ENCODE measurements at regions not wholly inside any gene's neighbourhood (a gene's known extent, or its start where the extent isn't known, plus 50 kb on each side); places are given as distances from the start of the nearest gene placed in this dataset.
"Not testable (repeated sequence)": the region's sequence is repeated elsewhere in the genome, so short reads cannot be mapped to it uniquely, and the experiment has no call there.

DNA sequence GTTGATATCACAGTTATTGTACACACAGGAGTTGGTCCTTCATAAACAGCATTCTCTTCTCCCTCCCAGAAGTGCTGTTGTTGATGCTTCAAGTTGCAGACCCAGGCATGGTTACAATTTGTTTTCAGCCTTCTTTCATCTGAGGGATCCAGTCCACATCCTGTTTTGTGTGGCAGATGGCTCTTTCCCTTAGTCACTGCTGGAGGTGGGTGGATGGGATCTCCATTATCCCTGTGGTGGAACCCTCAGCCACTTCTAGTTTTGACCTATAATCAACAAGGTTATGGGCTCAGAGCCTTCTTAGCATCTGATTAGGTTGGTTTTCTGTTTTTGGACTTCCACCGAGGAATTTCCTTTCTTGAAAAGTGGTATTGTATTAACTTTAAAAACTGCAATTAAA, 214.2 kb downstream of the SH2D4B start:
- no peak for DNase-seq (ENCODE audit: low read depth)

- DNase-seq (ENCODE audit: low read depth) = no peak
Measured at GRCh38 chr10:80753612-80754011, 215.9 kb downstream of the SH2D4B start.

GRCh38 chr10:80755893-80756292, 218.2 kb downstream of the SH2D4B start:
- no peak for DNase-seq (ENCODE audit: low read depth)

DNA sequence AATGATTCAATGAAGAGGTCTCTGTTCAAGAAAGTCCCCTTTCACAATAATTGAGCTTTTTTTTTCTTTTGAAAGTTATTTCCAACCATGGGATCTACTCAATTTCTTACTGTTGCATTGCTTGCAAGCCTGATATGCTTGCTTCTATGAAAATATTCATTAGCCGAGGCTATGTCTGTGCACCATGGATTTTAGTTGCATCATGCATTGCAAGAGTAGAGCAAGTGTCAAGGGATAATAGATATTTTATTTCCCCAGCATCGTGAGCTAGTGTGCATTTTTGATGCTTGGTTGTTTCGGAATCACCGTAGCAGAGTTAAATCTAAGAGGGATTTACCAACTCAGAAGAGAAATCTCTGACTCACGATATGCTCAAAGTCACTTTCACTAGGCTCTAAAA, 222.0 kb downstream of the SH2D4B start:
- DNase-seq (ENCODE audit: low read depth) = no peak

- no peak for DNase-seq (ENCODE audit: low read depth)
Measured at GRCh38 chr10:80760914-80761371, 223.2 kb downstream of the SH2D4B start.

DNA sequence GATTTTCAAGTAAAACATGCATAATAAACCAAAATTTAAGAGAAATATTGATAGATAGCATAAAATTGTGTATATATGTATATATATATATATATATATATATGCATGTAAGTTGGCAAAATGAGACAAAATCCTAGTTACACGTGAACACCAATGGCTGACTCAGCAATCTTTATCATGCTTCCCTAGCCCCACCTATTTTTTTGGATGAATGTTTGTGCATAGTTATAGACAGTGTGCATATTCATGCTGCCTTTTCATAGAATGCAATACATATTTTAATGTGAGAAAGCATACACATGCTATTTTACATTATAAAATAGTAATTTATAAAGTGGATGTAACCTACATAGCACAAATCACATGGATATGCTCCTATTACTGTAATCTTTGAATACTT, 230.3 kb downstream of the SH2D4B start:
- no peak for DNase-seq (ENCODE audit: low read depth)

DNA sequence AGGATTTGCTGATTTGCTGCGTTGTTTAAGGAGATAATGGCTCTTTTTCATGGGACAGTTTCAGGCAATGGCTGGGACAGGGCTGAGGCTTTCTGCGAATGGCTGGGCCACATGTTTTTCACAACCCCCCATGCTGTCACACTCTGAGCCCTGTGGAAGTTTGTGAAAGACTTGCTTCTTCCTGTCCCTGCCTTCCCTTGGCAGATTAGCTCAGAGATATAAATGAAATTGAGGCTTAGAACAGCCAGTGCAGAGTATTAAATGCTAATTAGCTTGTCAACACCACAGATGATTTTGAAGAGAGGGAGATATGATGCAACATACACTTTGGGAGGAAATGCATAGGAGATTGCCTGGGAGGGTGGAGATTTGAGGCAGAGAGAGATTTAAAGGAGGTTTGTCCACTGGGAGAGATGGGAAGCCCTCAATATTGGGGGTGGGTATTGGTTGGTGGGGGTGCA, 232.0 kb downstream of the SH2D4B start:
- DNase-seq (ENCODE audit: low read depth) = no peak

DNA sequence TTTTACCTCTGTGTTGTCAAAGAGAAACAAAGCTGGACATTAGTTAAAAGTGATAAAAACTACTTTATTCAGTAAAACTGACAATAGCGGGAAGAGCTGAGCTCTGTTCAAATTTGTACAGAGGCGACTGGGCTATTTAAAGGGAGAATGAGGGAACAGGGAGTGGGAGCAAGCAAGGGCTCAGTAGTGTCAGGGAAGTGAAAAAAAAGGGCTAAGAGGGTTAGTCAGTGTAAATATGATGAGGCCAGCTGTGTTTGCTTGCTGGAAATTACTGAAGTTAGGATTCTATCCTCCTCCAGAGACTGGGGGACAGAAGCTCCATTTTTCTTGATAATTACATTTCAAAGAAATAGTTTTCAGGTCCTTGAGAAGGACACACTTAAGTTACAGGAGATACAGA, 232.5 kb downstream of the SH2D4B start:
- no peak for DNase-seq (ENCODE audit: low read depth)

GRCh38 chr10:80771285-80771684, 233.6 kb downstream of the SH2D4B start:
- DNase-seq (ENCODE audit: low read depth) = no peak

- no peak for DNase-seq (ENCODE audit: low read depth)
Measured at GRCh38 chr10:80771902-80772555, 234.3 kb downstream of the SH2D4B start.

DNA sequence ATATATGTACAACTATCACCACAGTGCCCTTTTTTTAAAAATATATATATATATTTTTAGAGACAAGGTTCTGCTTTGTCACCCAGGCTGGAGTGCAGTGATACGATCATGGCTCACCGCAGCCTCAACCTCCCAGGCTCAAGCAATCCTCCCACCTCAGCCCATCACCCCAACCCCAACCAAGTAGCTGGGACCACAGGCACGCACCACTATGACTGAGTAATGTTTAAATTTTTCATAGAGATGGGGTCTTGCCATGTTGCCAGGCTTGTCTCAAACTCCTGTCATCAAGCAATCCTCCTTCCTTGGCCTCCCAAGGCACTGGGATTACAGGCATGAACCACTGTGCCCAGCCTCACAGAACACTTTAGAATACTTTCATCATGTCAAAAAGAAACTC, 234.9 kb downstream of the SH2D4B start:
- DNase-seq (ENCODE audit: low read depth) = no peak

- DNase-seq (ENCODE audit: low read depth) = no peak
Measured at GRCh38 chr10:80784695-80785094, 247.0 kb downstream of the SH2D4B start.

DNA sequence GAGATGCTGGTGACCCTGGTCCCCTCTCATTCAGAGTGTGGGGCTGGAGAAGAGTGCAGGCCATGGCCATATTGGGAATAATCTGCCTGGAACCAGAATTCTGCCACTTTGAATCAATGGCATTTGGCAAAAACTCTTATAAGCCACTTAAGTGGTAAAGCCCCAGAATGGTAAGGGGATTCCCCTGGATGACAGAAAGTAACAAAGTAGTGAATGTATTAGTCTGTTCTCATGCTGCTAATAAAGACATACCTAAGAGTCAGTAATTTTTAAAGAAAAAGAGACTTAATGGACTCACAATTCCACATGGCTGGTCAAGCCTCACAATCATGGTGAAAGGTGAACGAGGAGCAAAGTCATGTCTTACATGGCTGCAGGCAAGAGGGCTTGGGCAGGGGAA, 248.6 kb downstream of the SH2D4B start:
- DNase-seq (ENCODE audit: low read depth) = no peak

- no peak for DNase-seq (ENCODE audit: low read depth)
Measured at GRCh38 chr10:80787952-80788351, 250.2 kb downstream of the SH2D4B start.

GRCh38 chr10:80794994-80795393, 257.3 kb downstream of the SH2D4B start:
- DNase-seq (ENCODE audit: low read depth) = no peak

GRCh38 chr10:80805343-80806020, 267.8 kb downstream of the SH2D4B start:
- no peak for DNase-seq (ENCODE audit: low read depth)

DNA sequence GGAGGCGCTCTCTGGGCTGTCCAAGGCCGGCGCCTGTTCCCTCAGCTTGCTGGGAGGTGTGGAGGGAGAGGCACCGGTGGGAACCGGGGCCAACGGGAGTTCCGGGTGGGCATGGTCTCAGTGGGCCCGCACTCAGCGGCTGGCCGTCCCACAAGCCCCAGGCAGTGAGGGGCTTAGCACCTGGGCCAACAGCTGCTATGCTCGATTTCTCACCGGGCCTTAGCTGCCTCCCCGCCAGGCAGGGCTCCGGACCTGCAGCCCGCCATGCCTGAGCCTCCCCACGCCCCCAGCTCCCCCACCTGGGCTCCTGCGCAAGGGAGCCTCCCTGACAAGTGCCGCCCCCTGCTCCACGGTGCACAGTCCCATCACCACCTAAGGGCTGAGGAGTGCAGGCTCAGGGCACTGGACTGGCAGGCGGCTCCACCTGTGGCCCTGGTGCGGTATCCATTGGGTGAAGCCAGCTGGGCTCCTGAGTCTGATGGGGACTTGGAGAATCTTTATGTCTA, 276.5 kb downstream of the SH2D4B start:
- DNase-seq (ENCODE audit: low read depth) = no peak

GRCh38 chr10:80829151-80829550, 291.4 kb downstream of the SH2D4B start:
- no peak for DNase-seq (ENCODE audit: low read depth)

GRCh38 chr10:80829562-80829961, 291.9 kb downstream of the SH2D4B start:
- DNase-seq (ENCODE audit: low read depth) = no peak

DNA sequence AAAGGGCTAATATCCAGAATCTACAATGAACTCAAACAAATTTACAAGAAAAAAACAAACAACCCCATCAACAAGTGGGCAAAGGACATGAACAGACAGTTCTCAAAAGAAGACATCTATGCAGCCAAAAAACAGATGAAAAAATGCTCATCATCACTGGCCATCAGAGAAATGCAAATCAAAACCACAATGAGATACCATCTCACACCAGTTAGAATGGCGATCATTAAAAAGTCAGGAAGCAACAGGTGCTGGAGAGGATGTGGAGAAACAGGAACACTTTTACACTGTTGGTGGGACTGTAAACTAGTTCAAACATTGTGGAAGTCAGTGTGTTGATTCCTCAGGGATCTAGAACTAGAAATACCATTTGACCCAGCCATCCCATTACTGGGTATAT, 295.0 kb downstream of the SH2D4B start:
- DNase-seq (ENCODE audit: low read depth) = not testable (repeated sequence)

- no peak for DNase-seq (ENCODE audit: low read depth)
Measured at GRCh38 chr10:80855348-80855971, 317.8 kb downstream of the SH2D4B start.

- no peak for DNase-seq (ENCODE audit: low read depth)
Measured at GRCh38 chr10:80856186-80856585, 318.5 kb downstream of the SH2D4B start.

- not testable (repeated sequence) for DNase-seq (ENCODE audit: low read depth)
Measured at GRCh38 chr10:80859279-80859678, 321.6 kb downstream of the SH2D4B start.
